Natural killer cell treated with Interleukin-12 subunit alpha and Interleukin-12 subunit beta and Interleukin-15 and Interleukin-18, amount 100 ng/mL, for 72 hours (primary cell): ENCODE measurements at regions not wholly inside any gene's neighbourhood (a gene's known extent, or its start where the extent isn't known, plus 50 kb on each side); places are given as distances from the start of the nearest gene placed in this dataset.
"Not testable (repeated sequence)": the region's sequence is repeated elsewhere in the genome, so short reads cannot be mapped to it uniquely, and the experiment has no call there.

Source experiments
- ATAC-seq, 2 donors: fragments of 150-1000 bp; cut with Tn5 transposase in 1 of 2; sonication (Bioruptor Pico), chemical (Tn5 transposase) in 1 of 2; 2 replicates each; pipeline ENCODE4 v1.10.0; 2021
- DNase-seq: peaks from one replicate; pipeline ENCODE4 v3.0.0; 2022; ENCODE audit warnings: low spot score
- H3K27ac Mint-ChIP-seq, 2 donors: 1 replicate in 1 of 2; 2 replicates in 1 of 2; pipeline ENCODE4 v1.8.0; 2022; ENCODE audit warnings: mixed read lengths in 2 of 2, mild to moderate bottlenecking in 1 of 2, moderate library complexity in 1 of 2
- H3K27me3 Mint-ChIP-seq, 2 donors: 1 replicate in 1 of 2; 2 replicates in 1 of 2; pipeline ENCODE4 v1.8.0; 2022; ENCODE audit warnings: mixed read lengths in 2 of 2
- H3K36me3 Mint-ChIP-seq: one replicate; pipeline ENCODE4 v1.8.0; 2022; ENCODE audit warnings: mixed read lengths
- H3K4me1 Mint-ChIP-seq, 2 donors: 1 replicate in 1 of 2; 2 replicates in 1 of 2; pipeline ENCODE4 v1.8.0; 2022; ENCODE audit warnings: low read depth in 2 of 2, mixed read lengths in 2 of 2, mild to moderate bottlenecking in 1 of 2
- H3K4me3 Mint-ChIP-seq: one replicate; pipeline ENCODE4 v1.8.0; 2022; ENCODE audit warnings: mixed read lengths
- H3K9me3 Mint-ChIP-seq: 2 replicates; pipeline ENCODE4 v1.8.0; 2022; ENCODE audit warnings: mixed read lengths

DNA sequence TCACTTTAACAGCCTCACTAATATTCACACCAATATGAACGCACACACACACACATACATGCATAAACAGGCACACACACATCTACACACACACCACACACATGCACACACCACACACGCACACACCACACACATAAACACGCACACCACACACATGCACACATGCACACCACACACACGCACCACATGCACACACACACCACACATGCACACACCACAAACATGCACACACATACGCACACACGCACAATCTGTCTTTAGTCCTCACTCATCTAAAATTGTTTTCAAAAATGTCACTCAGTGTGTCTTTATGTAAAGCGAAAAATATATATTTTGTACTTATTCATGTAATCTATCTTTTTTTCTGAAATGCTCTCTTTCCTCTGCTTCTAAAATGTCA, 158.1 kb upstream of the SGCG start:
- Mint-ChIP-seq H3K36me3 (no peaks in the 10 kb centered on the region), H3K27ac (no peak overlapping the region), H3K9me3 (no peaks in the 10 kb centered on the region), H3K4me3 (no peak overlapping the region), H3K4me1 (peaks cover 0 to 2% of the 10 kb centered on the region in 2 donors), H3K27me3 (peaks cover 0 to 14% of the 10 kb centered on the region in 2 donors)
- no peak for ATAC-seq
- no peak for DNase-seq

DNA sequence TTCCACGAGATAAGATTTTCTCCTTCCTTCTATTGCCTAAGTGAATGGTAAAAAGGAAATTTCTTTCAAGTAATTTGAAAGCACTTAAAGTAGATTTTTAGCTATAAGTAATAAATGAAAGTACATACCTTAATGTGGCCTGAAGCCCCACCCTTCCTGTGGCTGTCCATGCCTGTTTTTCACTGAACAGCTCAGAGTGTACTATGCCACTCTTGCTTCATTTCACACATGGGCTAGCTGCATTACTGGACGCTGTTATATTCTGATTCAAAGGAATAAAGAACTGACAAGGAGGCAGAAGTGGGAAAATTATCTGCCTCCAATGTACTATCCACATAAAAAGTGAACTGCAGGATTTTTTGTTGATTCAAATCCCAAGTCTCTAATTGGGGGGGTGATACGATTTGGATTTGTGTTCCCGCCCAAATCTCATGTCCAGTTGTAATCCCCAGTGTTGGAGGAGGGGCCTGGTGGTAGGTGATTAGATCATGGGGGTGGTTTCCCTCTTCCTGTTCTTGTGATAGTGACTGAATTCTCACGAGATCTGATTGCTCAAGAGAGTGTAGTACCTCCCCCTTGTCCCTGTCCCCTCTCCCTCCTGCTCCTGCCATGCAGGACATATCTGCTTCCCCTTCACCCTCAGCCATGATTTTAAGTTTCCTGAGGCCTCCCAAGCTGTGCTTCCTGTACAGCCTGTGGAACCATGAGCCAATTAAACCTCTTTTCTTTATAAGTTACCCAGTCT, 154.7 kb upstream of the SGCG start:
- Mint-ChIP-seq H3K4me3 (no peak overlapping the region), H3K27me3 (peaks cover 0 to 10% of the 10 kb centered on the region in 2 donors), H3K27ac (no peak overlapping the region), H3K36me3 (no peaks in the 10 kb centered on the region), H3K9me3 (no peaks in the 10 kb centered on the region), H3K4me1 (peaks cover 0 to 2% of the 10 kb centered on the region in 2 donors)
- ATAC-seq = no peak
- DNase-seq = no peak

DNA sequence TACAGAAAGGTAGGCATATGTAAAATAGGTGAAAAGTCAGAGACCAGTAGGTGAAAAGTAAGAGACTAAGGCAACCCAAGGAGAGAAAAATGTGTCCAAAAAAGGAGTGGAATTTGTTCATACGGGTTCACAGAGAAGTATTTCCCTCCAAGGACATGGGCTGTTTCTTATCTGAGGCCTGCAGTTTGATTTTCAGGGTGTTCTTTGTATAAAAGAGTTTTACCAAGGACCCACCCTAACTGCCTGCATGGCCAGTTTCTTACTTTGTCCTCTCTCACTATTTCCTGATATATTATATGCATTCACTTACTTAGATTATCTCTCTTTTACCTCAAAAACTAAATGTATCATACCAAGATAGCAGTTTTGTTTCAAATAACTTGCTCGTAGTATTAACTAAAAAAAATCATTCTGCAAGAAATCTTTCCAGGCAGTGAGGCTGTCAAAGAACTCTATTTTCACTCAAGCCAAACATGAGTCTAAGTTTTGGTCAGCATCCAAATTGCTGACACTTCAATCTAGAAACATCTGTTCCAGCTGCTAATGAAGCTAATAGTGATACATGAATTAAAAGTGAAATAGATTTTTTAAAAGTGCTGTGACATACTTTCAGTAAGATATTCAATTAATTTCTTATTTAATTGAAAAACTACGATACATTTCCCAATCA, 141.4 kb upstream of the SGCG start:
- Mint-ChIP-seq H3K27ac (no peak overlapping the region), H3K4me1 (no peaks in the 10 kb centered on the region), H3K4me3 (no peak overlapping the region), H3K27me3 (peaks cover 0 to 6% of the 10 kb centered on the region in 2 donors), H3K36me3 (no peaks in the 10 kb centered on the region), H3K9me3 (peaks cover 5% of the 10 kb centered on the region)
- no peak for ATAC-seq
- no peak for DNase-seq

DNA sequence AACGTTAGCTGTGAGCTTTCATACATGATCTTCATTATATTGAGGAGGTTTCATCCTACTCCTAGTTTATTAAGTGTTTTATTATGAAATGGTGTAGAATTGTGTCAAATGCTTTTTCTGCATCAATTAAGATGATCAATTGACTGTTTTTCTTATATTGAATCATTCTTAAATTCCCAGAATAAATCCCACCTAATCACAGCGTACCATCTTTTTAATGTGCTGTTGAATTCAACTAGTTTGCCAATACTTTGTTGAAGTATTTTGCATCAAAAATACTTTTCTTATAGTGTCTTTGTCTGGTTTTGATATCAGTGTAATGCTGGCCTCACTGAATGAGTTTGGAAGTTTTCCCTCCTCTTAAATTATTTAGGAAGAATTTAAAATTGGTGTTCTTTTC, 138.6 kb upstream of the SGCG start:
- no peak overlapping the region for H3K4me3 Mint-ChIP-seq
- H3K27me3 Mint-ChIP-seq = peaks cover 0 to 23% of the 10 kb centered on the region in 2 donors
- H3K4me1 Mint-ChIP-seq = no peaks in the 10 kb centered on the region
- DNase-seq = no peak
- H3K27ac Mint-ChIP-seq = no peak overlapping the region
- no peak for ATAC-seq
- peaks cover 7% of the 10 kb centered on the region for H3K9me3 Mint-ChIP-seq
- H3K36me3 Mint-ChIP-seq = no peaks in the 10 kb centered on the region

DNA sequence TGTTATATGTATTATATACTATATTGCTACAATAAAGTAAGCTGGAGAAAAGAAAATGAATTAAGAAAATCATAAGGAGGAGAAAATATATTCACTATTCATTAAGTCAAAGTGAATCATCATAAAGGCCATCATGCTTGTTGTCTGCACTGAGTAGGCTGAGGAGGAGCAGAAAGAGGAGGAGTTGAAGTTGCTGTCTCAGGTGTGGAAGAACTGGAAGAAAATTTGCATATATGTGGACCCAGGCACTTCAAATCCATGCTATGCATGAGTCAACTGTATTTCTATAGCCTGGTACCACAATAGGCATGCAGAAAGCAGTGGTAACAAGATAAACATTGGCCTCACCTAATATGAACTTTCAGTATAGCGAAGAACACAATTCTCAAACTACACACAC, 135.9 kb upstream of the SGCG start:
- peaks cover 7% of the 10 kb centered on the region for H3K9me3 Mint-ChIP-seq
- ATAC-seq (no peak), DNase-seq (no peak)
- H3K4me3 Mint-ChIP-seq = no peak overlapping the region
- peaks cover 0 to 23% of the 10 kb centered on the region in 2 donors for H3K27me3 Mint-ChIP-seq
- no peaks in the 10 kb centered on the region for H3K4me1 Mint-ChIP-seq
- no peaks in the 10 kb centered on the region for H3K36me3 Mint-ChIP-seq
- H3K27ac Mint-ChIP-seq = no peak overlapping the region

DNA sequence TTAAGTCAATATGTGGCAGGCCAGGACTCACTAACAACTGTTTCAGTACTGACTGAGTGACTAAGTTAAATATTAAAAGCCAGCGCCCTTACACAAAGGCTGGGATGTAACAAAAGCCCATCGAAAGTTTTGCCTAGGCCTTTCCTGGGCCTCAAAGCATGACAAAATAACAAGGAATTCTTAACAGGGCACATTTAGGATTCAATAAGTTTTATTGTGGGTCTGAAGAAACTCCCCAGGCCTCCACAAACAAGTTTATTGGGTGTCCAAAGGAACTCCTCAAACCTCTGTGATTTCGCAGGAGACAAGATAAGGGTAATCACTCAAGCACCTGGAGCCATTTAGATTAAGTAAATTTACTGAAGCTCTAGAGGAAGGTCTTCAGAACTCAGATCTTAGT, 130.7 kb upstream of the SGCG start:
- DNase-seq (no peak), ATAC-seq (no peak)
- H3K27me3 Mint-ChIP-seq = peaks cover 0 to 10% of the 10 kb centered on the region in 2 donors
- H3K36me3 Mint-ChIP-seq = no peaks in the 10 kb centered on the region
- H3K4me3 Mint-ChIP-seq = no peak overlapping the region
- peaks cover 8% of the 10 kb centered on the region for H3K9me3 Mint-ChIP-seq
- H3K4me1 Mint-ChIP-seq = no peaks in the 10 kb centered on the region
- H3K27ac Mint-ChIP-seq = no peak overlapping the region

DNA sequence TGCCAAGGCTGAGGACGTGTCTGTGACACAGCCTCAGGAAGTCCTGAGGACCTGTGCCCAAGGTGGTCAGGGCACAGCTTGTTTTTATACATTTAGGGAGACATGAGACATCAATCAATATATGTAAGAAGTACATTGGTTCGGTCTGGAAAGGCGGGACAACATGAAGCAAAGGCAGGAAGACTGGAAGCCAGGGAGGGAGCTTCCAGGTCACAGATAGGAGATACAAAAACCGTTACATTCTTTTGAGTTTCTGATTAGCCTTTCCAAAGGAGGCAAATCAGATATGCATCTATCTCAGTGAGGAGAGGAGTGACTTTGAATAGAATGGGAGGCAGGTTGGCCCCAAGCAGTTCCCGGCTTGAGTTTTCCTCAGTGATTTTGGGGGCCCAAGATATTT, 127.1 kb upstream of the SGCG start:
- H3K27me3 Mint-ChIP-seq, H3K9me3 Mint-ChIP-seq, H3K36me3 Mint-ChIP-seq, DNase-seq, H3K27ac Mint-ChIP-seq, H3K4me3 Mint-ChIP-seq, ATAC-seq, H3K4me1 Mint-ChIP-seq: not testable (repeated sequence)

DNA sequence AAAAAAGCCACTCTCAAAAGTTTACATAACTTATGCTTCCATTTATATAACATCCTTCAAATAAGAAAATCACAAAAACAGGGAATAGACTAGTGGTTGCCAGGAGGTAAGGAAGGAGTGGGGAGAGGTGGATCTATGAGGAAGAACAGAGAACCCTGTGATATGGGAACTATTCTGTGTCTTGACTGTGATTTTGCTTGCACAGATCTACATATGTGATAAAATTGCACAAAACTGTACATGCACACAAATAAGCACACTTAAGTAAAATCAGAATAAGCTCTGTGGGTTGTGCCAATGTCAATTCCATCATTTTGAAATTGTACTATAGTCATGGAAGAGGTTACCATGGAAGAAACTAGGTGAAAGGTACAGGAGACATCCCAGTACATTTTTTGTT, 121.6 kb upstream of the SGCG start:
- ATAC-seq (no peak), DNase-seq (no peak)
- Mint-ChIP-seq H3K27me3 (no peaks in the 10 kb centered on the region), H3K9me3 (no peaks in the 10 kb centered on the region), H3K27ac (no peak overlapping the region), H3K36me3 (no peaks in the 10 kb centered on the region), H3K4me1 (no peaks in the 10 kb centered on the region), H3K4me3 (no peak overlapping the region)

DNA sequence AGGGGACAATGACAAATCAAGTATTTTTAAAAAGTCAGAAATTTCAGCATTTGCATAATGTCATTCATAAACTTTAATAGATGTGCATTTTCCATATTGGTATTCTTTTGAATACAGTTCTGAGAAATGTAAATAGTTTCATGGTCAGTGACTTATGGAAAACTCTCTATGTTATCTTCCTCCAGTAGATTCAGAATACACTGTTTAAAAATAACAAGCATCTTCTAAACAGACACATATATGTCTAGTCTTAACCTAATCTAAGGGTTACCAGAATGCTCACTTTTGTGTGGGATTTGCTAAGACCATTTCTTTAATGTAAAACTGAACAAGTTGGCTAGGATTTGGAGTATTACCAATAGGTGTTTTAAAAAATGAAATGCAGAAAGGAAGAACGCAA, 119.8 kb upstream of the SGCG start:
- Mint-ChIP-seq H3K4me3 (no peak overlapping the region), H3K4me1 (no peaks in the 10 kb centered on the region), H3K27ac (no peak overlapping the region), H3K36me3 (no peaks in the 10 kb centered on the region), H3K27me3 (no peaks in the 10 kb centered on the region), H3K9me3 (no peaks in the 10 kb centered on the region)
- ATAC-seq (no peak), DNase-seq (no peak)

DNA sequence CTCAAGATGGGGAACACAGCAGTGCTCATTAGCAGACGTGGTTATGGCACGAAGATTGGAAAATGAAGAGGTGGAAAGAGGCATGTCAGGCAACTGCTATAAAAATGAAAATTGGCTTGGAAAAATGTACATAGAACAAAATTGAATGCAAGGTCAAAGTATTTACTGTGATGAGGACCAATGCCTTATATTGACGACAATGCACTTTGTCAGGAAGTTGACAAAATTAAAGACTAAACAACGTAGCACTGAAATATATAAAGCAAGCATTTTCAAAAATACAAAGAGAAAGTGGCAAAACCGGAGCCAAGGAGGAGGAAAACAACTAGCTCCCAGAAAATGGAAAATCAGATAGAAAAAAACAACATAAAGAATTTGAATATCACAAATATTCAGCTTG, 113.7 kb upstream of the SGCG start:
- Mint-ChIP-seq H3K27ac (no peak overlapping the region), H3K36me3 (no peaks in the 10 kb centered on the region), H3K9me3 (no peaks in the 10 kb centered on the region), H3K4me1 (no peaks in the 10 kb centered on the region), H3K4me3 (no peak overlapping the region), H3K27me3 (peaks cover 0 to 6% of the 10 kb centered on the region in 2 donors)
- no peak for DNase-seq
- ATAC-seq = no peak

DNA sequence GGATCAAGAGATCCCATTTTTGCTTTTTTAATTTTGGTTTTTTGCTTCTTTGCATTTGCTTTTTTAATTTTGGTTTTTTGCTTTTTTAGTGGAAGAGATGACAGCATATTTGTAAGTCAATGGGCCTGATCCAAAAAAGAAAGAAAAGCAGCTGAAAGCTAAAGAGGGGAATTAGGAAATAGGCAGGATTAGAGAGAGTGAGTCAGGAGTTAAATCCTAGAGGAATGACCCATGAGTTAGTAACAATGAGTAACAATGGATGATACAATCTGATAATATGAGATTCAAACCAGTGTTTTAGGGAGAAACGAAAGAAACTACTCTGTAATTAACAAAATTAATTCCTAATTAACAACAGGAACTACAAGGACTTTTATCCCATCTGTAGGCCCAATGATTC, 111.2 kb upstream of the SGCG start:
- Mint-ChIP-seq H3K27ac (no peak overlapping the region), H3K9me3 (no peaks in the 10 kb centered on the region), H3K36me3 (no peaks in the 10 kb centered on the region), H3K4me3 (no peak overlapping the region), H3K27me3 (peaks cover 0 to 6% of the 10 kb centered on the region in 2 donors), H3K4me1 (no peaks in the 10 kb centered on the region)
- no peak for DNase-seq
- ATAC-seq = no peak

DNA sequence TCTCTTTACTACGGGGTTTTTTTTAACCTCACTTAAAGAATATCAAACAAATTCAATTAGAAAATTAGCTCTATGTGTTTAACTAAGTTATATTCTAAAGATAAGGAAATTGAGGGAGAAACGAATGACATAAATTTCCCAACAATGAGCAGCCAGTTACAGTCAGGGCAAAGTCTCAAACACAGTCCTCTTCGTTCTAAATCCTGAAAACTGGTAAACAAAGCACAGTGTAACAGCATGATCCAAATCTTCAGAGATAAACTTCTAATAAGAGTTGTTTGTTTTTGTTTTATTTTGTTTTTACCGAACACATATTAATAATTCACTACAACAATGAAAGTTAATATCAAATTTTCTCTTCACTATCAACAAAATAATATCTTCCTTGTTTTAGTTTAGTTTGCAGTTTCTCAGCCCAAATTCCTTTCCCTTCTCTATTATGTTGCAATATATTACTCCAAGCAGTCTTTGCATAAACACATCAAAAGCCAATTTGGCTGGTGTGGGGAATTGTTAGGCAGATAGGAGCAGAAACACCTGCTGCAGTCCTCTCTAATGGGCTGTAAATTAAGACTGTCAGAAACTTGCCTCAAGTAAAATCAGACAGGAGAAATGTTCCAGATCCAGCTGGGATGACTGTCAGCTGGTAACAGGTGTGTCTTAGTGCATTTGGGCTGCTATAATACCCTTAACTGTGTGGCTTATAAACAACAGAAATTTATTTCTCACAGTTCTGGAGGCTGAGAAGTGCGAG, 106.5 kb upstream of the SGCG start:
- no peak for ATAC-seq
- Mint-ChIP-seq H3K36me3 (no peaks in the 10 kb centered on the region), H3K4me1 (no peaks in the 10 kb centered on the region), H3K27me3 (peaks cover 0 to 6% of the 10 kb centered on the region in 2 donors), H3K9me3 (no peaks in the 10 kb centered on the region), H3K27ac (no peak overlapping the region), H3K4me3 (no peak overlapping the region)
- DNase-seq = no peak

DNA sequence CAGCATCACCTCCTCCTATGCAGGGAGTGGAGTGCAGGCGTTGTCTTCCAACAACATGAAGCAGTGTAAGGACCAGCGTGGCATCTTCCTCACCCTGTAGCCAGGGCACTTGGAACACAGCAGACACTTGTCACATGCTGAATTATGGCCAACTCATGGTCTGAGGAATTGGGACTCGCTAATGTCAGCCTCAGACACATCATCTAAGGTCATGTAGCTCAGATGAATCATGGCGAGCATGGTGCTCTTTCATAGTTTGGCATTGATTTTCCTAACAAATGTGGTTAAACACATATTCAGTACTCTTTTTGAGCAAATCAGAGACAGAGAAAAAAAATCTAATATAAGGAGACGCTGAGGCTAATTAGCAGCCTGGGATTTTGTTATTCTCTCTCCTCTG, 99.6 kb upstream of the SGCG start:
- Mint-ChIP-seq H3K27ac (no peak overlapping the region), H3K27me3 (peaks cover 0 to 8% of the 10 kb centered on the region in 2 donors), H3K36me3 (no peaks in the 10 kb centered on the region), H3K9me3 (no peaks in the 10 kb centered on the region), H3K4me3 (no peak overlapping the region), H3K4me1 (no peaks in the 10 kb centered on the region)
- DNase-seq (no peak), ATAC-seq (no peak)

DNA sequence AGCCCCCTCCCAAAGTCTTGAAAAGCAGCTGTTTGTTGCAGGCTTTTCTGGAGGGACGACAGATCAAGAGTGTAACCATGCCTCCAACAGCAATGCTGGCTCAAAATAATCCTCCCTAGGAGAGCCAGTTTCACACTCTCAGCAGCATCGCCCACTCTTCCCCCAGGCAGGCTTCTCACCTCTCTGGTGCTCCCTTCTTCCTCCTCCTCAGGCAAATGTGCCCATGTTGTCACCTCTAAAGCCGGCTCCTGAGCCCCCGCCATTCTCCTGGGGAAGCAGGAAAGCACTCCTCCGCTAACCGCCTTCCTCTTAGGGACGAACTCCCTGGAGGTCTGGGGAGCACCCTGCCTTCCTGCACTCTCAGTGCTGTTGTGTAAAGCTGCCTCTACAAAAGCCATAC, 98.9 kb upstream of the SGCG start:
- Mint-ChIP-seq H3K27me3 (peaks cover 0 to 8% of the 10 kb centered on the region in 2 donors), H3K9me3 (no peaks in the 10 kb centered on the region), H3K27ac (no peak overlapping the region), H3K4me3 (no peak overlapping the region), H3K4me1 (no peaks in the 10 kb centered on the region), H3K36me3 (no peaks in the 10 kb centered on the region)
- no peak for DNase-seq
- ATAC-seq = no peak
